Activated CD4-positive, alpha-beta memory T cell treated with anti-CD3 and anti-CD28 coated beads for 36 hours (primary cell): ENCODE measurements at regions not wholly inside any gene's neighbourhood (a gene's known extent, or its start where the extent isn't known, plus 50 kb on each side); places are given as distances from the start of the nearest gene placed in this dataset.
A peak's percentile ranks its signal among the peaks of the same experiment; 100 is the strongest.
"Not testable (repeated sequence)": the region's sequence is repeated elsewhere in the genome, so short reads cannot be mapped to it uniquely, and the experiment has no call there.

ENCODE experiments used
- CTCF ChIA-PET: fragments of 350-600 bp; sonication (Branson Sonifier 250); formaldehyde crosslinking; loops from one replicate; lab custom pipeline; 2021; ENCODE audit warnings: antibody characterized with exemption, inconsistent platforms; lab: Charles Lee
- POLR2A ChIA-PET: fragments of 350-600 bp; sonication (Branson Sonifier 250); formaldehyde crosslinking; loops from one replicate; lab custom pipeline; 2021; ENCODE audit warnings: antibody characterized with exemption; lab: Charles Lee
- DNase-seq: peaks from one replicate; pipeline ENCODE4 v3.0.0-alpha.2; 2020
- H3K27ac Mint-ChIP-seq: one replicate; pipeline ENCODE4 v1.8.0; 2021; ENCODE audit warnings: mixed read lengths
- H3K27me3 Mint-ChIP-seq: one replicate; pipeline ENCODE4 v1.8.0; 2021; ENCODE audit warnings: mixed read lengths
- H3K36me3 Mint-ChIP-seq: one replicate; pipeline ENCODE4 v1.8.0; 2021; ENCODE audit warnings: mixed read lengths
- H3K4me1 Mint-ChIP-seq: one replicate; pipeline ENCODE4 v1.8.0; 2021; ENCODE audit warnings: low read depth, mixed read lengths
- H3K4me3 Mint-ChIP-seq: one replicate; pipeline ENCODE4 v1.8.0; 2021; ENCODE audit warnings: mild to moderate bottlenecking, mixed read lengths
- H3K9me3 Mint-ChIP-seq: one replicate; pipeline ENCODE4 v1.8.0; 2021; ENCODE audit warnings: mixed read lengths
- intact Hi-C: fragments of 100-400 bp; cut with micrococcal nuclease; formaldehyde crosslinking; loops from one replicate; pipeline ENCODE4 v1.15.1; 2023

DNA sequence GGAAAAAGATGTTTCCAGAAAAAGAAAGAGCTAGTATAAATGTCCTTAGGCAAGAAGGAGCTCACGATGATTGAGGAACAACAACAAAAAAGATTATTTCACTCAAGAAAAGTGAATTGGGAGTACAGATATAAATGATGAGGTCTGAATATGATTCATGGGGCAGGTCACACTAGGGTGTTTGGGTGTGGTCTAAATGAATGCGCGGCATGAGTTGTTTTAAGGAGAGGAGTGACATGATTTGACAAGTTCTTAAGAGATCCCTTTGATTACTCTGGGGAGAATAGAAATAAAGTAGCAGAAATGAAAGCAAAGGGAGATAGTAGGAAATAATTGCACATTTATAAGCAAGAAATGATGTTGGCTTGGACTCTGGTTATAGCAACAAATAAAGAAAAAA, 59.3 kb downstream of the NUTM2D start:
- intact Hi-C loops, H3K27me3 Mint-ChIP-seq, DNase-seq, POLR2A ChIA-PET, CTCF ChIA-PET, H3K4me3 Mint-ChIP-seq, H3K27ac Mint-ChIP-seq, H3K36me3 Mint-ChIP-seq, H3K9me3 Mint-ChIP-seq, H3K4me1 Mint-ChIP-seq: not testable (repeated sequence)

DNA sequence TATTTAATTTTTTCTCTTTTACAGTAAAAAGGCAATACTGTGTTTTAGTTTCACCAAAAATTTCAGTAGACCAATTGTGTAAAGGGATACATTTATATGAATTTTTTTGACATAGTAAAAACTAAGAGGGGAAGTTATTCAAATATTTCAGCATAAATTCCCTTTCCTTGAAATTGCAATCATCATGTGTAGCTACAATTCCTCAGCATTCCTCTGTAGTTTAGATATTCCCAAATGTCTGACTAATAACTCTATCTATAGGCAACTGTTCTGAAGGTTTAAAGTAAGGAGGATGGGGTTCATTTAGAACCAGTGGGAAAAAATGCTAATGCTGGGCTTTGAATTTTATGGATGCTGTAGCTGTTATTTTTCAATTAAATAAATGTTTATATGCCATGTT, 65.1 kb downstream of the NUTM2D start:
- H3K27ac Mint-ChIP-seq, H3K36me3 Mint-ChIP-seq, H3K27me3 Mint-ChIP-seq, POLR2A ChIA-PET, H3K4me3 Mint-ChIP-seq, H3K4me1 Mint-ChIP-seq, intact Hi-C loops, CTCF ChIA-PET, DNase-seq, H3K9me3 Mint-ChIP-seq: not testable (repeated sequence)

DNA sequence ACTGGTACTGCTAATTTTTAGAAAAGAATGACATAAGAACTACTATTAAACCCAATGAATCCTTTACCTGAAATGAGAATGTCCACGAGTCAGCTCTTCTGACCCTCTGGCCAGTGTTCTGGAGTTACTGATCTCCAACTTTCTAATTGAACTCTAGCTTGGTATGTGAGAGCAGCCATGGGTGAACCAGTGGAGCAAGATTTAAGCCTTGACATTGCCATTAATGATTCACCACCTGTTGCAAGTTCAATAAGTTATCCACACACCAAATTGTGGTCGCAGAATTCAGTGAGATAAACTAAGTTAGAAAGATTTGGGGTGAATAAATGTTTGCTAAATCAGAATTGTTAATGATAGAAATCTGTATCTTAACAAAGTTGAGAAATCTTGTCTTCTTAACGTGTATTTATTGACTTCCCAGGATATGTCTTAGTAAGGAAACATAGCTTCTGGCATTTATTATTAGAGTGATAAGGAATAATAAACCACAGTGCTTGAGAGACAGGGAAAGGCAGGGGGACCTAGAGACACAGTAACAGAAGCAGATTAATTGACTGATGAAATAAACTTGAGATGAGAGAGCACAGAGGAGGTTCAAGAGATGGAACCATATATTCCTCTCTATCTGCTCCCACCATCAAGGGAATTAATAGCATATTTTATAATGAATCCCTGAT, 67.3 kb downstream of the NUTM2D start:
- H3K27me3 Mint-ChIP-seq, intact Hi-C loops, DNase-seq, POLR2A ChIA-PET, H3K4me3 Mint-ChIP-seq, CTCF ChIA-PET, H3K27ac Mint-ChIP-seq, H3K36me3 Mint-ChIP-seq, H3K4me1 Mint-ChIP-seq, H3K9me3 Mint-ChIP-seq: not testable (repeated sequence)

DNA sequence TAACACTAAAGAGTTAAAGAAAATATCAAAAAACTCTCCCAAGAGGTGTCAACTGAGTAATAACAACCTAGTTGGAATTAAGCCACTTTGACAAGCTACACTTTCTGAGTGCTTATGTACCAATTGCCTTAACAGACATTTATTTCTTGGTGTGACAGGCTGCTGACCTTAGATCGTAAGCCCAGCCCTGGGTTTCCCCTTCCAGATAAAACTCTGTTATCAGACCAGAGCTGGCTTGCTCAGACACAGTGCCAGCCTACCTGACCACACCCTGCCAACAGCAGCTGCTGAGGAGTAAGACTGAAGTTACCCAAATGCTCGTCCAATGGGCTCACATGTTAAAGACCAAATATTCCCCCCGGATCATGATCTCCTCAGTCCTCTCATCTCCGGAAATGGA, 70.9 kb upstream of the MINPP1 start:
- H3K9me3 Mint-ChIP-seq, CTCF ChIA-PET, H3K4me1 Mint-ChIP-seq, H3K4me3 Mint-ChIP-seq, DNase-seq, H3K27ac Mint-ChIP-seq, POLR2A ChIA-PET, H3K36me3 Mint-ChIP-seq, H3K27me3 Mint-ChIP-seq, intact Hi-C loops: not testable (repeated sequence)

DNA sequence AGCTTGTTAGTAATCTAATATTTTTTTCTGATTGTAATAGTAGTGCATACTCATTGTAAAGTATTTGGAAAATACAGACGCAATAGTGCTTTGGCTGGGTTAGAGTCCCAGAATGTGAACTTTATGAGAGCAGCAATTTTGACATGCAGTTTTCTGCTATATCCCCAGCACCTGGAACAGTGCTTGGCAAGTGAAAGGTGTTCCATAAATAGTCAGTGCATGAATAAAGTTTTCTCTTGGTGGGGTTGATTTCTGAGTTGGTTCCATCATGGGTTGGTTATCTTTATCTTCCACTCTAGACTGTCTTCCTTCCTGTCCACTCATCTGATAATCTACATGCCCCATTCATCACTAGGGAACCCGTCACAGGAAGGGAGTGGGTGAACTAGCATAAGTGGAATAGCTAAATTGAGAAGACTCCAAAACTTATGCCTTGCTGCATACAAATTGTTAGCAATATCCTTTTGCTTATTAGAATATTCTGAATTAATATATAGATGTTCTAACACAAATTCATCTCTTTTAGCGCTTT, 69.3 kb upstream of the MINPP1 start:
- H3K4me3 Mint-ChIP-seq, CTCF ChIA-PET, H3K36me3 Mint-ChIP-seq, H3K9me3 Mint-ChIP-seq, H3K27ac Mint-ChIP-seq, intact Hi-C loops, DNase-seq, H3K4me1 Mint-ChIP-seq, POLR2A ChIA-PET, H3K27me3 Mint-ChIP-seq: not testable (repeated sequence)

DNA sequence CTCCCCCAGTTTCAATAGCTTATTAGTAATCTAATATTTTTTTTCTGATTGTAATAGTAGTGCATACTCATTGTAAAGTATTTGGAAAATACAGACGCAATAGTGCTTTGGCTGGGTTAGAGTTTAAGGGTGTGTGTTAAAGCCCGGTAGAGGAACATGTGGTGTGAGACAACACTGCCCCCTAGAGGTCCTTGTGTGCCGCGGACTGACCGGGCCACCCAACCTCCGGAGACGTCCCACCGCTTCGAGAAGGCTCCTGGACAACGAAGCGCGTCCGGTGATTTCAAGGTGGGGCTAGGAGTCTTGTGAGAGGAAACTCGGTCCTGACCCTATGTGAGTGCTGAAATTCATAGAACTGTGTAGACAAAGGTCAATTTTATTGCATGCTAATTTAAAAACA, 68.6 kb upstream of the MINPP1 start:
- H3K27me3 Mint-ChIP-seq, H3K4me3 Mint-ChIP-seq, H3K9me3 Mint-ChIP-seq, intact Hi-C loops, POLR2A ChIA-PET, H3K4me1 Mint-ChIP-seq, H3K27ac Mint-ChIP-seq, CTCF ChIA-PET, H3K36me3 Mint-ChIP-seq: not testable (repeated sequence)
- DNase-seq, result peak; percentile 25

DNA sequence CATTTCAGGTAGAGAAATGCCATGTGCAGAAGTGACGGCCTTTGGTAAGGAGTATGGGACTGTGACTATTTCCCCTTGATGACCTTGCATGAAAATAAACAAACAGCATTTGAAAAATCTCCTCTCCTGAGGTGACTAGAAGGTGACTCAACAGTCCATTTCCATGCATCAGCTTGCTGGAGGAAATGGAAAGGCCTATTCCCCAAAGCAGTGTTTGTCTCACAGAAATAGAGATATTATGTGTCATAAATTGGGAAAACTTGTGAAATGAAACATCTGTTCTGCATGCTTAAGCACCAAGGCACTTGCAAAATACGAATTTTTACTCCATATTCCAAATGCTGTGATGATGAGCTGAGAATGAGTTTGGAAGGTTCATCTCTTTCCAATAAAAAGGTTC, 67.2 kb upstream of the MINPP1 start:
- H3K9me3 Mint-ChIP-seq, H3K36me3 Mint-ChIP-seq, H3K4me3 Mint-ChIP-seq, DNase-seq, CTCF ChIA-PET, POLR2A ChIA-PET, intact Hi-C loops, H3K27me3 Mint-ChIP-seq, H3K4me1 Mint-ChIP-seq, H3K27ac Mint-ChIP-seq: not testable (repeated sequence)
